HepG2 (cell line): ENCODE measurements at regions not wholly inside any gene's neighbourhood (a gene's known extent, or its start where the extent isn't known, plus 50 kb on each side); places are given as distances from the start of the nearest gene placed in this dataset.

ENCODE experiments used
- POLR2AphosphoS5 ChIP-seq: IDR thresholded peaks from 2 replicates; pipeline ENCODE4 v1.6.1; 2012; ENCODE audit warnings: low read depth, low read length
- PRPF4 ChIP-seq: fragments of 200-400 bp; formaldehyde crosslinking; IDR thresholded peaks from 2 replicates; pipeline ENCODE4 v1.6.1; 2016; ENCODE audit warnings: low read length, low read depth; ENCODE audit not compliant: poor library complexity, severe bottlenecking

DNA sequence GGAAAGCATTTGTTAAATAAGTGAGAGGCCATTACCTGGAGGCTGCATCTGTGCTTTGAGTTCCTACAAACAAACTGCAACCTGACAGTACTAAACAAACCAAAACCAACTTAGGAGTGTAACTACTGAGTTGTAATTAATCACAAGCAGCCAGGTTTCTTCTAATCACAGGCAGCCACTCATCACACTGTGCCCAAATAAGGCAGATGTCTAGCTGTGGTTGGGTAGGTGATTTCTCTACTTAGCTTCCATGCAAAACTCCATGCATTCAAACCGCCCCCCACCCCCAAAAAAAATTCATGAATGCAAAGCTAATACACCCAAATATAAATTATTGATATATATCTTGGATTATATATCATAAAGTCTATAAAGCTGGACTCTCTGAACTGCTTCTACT is 461.1 kb downstream of the ARL4A start:
- no peak for TF ChIP-seq PRPF4
- TF ChIP-seq POLR2AphosphoS5 = no peak
